GM19455 (cell line): ENCODE measurements at regions not wholly inside any gene's neighbourhood (a gene's known extent, or its start where the extent isn't known, plus 50 kb on each side); places are given as distances from the start of the nearest gene placed in this dataset.

Experiments used
- ATAC-seq: cut with Tn5 transposase; IDR thresholded peaks from one replicate; pipeline ENCODE4 v1.9.1; 2021; ENCODE audit not compliant: unreplicated experiment

GRCh38 chr5:82766206-82766605, 311.0 kb downstream of the TMEM167A start:
- ATAC-seq = no peak

- ATAC-seq = no peak
These were observed 311.4 kb downstream of the TMEM167A start for GRCh38 chr5:82765765-82766164.

GRCh38 chr5:82760856-82761255, 316.3 kb downstream of the TMEM167A start:
- ATAC-seq = no peak

- ATAC-seq = no peak
These were observed 318.3 kb downstream of the TMEM167A start for GRCh38 chr5:82758881-82759280.

- ATAC-seq = peak; percentile 87
These were observed 322.4 kb downstream of the TMEM167A start for GRCh38 chr5:82754759-82755158.

- no peak for ATAC-seq
These were observed 323.0 kb downstream of the TMEM167A start for GRCh38 chr5:82754036-82754746.

GRCh38 chr5:82753374-82753773, 323.8 kb downstream of the TMEM167A start:
- ATAC-seq = no peak

GRCh38 chr5:82749461-82749820, 327.8 kb downstream of the TMEM167A start:
- no peak for ATAC-seq

- ATAC-seq = no peak
These were observed 328.3 kb downstream of the TMEM167A start for GRCh38 chr5:82748688-82749460.

GRCh38 chr5:82747986-82748385, 329.2 kb downstream of the TMEM167A start:
- no peak for ATAC-seq

- no peak for ATAC-seq
These were observed 332.2 kb downstream of the TMEM167A start for GRCh38 chr5:82745016-82745415.

GRCh38 chr5:82738681-82739269, 338.4 kb downstream of the TMEM167A start:
- no peak for ATAC-seq

GRCh38 chr5:82735160-82735789, 341.9 kb downstream of the TMEM167A start:
- no peak for ATAC-seq

- no peak for ATAC-seq
These were observed 342.8 kb downstream of the TMEM167A start for GRCh38 chr5:82734347-82734746.

GRCh38 chr5:82730913-82731312, 346.3 kb downstream of the TMEM167A start:
- no peak for ATAC-seq

GRCh38 chr5:82728926-82729702, 348.1 kb downstream of the TMEM167A start:
- no peak for ATAC-seq

- no peak for ATAC-seq
These were observed 354.0 kb downstream of the TMEM167A start for GRCh38 chr5:82723168-82723567.

- no peak for ATAC-seq
These were observed 356.1 kb downstream of the TMEM167A start for GRCh38 chr5:82721087-82721410.

- ATAC-seq = no peak
These were observed 356.7 kb downstream of the TMEM167A start for GRCh38 chr5:82720213-82721086.

- no peak for ATAC-seq
These were observed 357.8 kb downstream of the TMEM167A start for GRCh38 chr5:82719368-82719767.
